NT2/D1 (cell line): ENCODE measurements at regions not wholly inside any gene's neighbourhood (a gene's known extent, or its start where the extent isn't known, plus 50 kb on each side); places are given as distances from the start of the nearest gene placed in this dataset.

ENCODE experiments used
- SUZ12 ChIP-seq: IDR thresholded peaks from 2 replicates; pipeline ENCODE4 v1.6.1; 2011; ENCODE audit not compliant: insufficient read length, insufficient read depth; ENCODE audit errors: extremely low read depth
- YY1 ChIP-seq: IDR thresholded peaks from 2 replicates; pipeline ENCODE4 v1.6.1; 2011; ENCODE audit not compliant: insufficient read length, insufficient read depth
- ZNF274 ChIP-seq: IDR thresholded peaks from 2 replicates; pipeline ENCODE4 v1.6.1; 2011; ENCODE audit warnings: mild to moderate bottlenecking, low read depth, low read length

- TF ChIP-seq YY1 (no peak), ZNF274 (no peak), SUZ12 (no peak)
These were observed 300.0 kb downstream of the PIK3R1 start for GRCh38 chr5:68515514-68515913.
